GM18507 (cell line): ENCODE measurements at regions not wholly inside any gene's neighbourhood (a gene's known extent, or its start where the extent isn't known, plus 50 kb on each side); places are given as distances from the start of the nearest gene placed in this dataset.

Experiments
- DNase-seq: peaks from one replicate; pipeline ENCODE4 v3.0.0; 2011; ENCODE audit warnings: low read depth; ENCODE audit not compliant: insufficient read length; ENCODE audit errors: extremely low spot score
- FAIRE-seq: peaks from 2 replicates; lab custom pipeline; 2011; peaks lifted over from hg19 to GRCh38; lab: Jason Lieb, UNC

DNA sequence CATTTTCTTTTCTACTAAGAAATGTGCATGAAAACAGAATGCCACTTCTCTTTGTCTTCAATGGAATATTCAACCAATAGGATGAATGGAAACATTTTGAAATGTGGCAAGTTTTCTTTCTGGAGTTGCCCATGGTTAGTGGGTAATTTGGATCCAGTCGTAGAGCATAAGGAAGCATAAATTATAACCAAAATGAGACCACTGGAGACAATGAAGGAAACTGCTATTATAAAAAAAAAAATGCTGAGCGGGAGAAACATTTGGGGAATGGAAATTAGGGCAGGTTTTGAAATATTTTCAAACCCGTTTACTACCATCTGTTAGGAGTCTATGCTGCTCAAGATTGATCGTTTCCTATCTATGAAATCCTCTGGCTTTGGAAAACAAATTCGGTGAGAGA is 182.9 kb upstream of the PRKCQ start:
- no peak for DNase-seq
- FAIRE-seq, result no peak

DNA sequence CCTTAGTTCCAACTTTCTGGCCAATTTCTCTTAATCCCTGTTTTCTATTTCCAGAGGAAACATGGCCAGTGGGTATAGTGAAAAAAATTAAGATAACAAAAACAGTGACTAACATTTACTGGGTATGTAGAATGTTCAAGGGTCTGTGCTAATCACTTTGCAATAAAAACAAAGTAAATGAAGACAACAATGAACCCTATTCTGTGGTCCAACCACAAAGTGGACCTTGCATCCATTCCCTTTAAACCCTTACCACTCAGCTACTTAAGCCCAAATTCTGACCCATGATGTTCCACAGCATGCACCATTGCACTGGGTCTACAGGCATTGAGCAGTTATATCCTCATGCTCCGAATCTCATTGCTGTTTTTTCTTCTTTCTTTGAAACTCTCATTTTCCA is 179.9 kb upstream of the PRKCQ start:
- no peak for FAIRE-seq
- no peak for DNase-seq

DNA sequence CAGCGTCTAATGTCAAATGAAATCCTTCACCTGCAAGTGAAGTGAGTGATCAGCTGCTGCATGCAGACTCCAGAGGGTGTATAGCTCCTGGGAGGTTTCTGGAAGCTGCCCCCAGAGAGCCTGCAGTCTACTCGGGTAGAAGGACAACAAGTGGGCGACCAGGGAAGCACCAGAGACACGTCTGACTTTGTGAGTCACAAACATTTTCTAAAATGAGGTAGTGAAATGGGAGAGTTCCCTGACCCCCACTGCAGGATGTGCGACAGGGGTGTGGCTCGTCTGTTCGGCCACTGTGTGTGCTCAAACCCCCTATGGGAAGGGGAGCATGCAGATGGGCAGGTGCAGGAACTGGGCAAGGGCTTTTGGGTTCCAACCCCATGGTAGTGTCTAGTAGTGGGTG is 177.1 kb upstream of the PRKCQ start:
- no peak for FAIRE-seq

DNA sequence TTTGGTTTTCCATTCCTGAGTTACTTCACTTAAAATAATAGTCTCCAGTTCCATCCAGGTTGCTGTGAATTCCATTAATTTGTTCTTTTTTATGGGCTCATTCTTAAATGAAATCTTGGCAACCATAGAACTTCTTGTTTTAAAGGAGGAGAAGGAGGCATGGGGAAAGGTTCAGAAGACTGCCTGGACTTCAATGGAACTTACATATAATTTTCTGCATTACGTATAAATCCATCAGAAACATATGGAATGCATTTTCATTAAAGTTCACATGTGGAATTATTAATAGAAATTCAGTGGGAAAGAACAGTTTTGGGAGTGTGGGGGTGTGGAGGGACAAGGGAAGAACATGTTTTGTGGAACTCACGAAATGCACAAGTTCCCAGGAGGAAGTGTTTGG is 176.6 kb upstream of the PRKCQ start:
- no peak for DNase-seq
- FAIRE-seq, result no peak

More for the DNA sequence above, 177.1 kb upstream of the PRKCQ start:
- no peak for DNase-seq

DNA sequence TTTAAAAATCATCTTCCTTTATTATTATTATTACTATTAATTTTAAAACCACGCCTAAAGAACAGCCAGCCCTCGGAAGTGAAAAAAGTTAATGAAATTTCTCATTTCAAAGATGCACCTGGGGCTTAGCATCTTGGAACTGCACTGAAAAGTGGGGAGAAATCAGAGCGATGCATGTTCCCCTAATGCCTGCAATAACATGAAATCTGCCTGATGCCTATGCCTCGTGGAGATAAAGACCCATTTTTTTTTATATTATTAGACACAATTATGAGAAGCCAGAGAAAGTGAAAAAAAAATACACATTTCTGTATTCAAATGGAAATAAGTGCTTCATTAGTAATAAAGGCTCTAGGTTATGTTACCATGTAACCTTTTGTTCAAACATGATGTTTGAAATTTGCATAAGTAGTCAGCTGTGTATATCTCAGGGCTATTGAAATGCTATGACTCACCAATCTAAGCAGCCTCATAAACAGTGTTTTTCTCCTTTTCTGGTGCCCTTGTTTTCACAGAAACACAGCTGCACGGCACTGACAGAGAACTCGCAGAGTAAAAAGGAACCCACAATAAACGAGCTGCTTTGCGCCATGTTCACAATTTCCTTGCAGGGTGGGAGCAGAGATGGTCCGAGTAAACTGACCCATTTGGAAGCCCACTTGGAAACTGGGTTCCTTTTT is 175.8 kb upstream of the PRKCQ start:
- FAIRE-seq (no peak), DNase-seq (no peak)

DNA sequence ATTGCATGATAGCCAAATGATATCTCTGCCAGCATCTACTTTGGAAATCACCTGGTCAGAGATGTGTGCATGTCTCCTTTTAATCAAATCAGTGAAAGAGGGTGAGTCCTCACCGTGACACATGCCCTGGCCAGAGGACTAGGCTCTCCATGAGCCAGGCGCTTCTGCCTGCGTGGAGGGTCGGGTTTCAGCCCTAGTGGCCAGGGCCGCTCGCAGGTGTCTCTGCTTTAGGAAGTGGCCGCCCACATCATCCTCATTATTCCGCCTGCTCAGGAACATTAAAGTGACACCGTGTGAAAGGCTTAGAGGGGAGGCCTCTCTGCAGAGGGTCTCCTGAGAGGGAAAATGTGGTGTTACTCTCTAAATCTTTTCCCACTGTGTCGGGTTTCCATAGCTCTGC is 173.6 kb upstream of the PRKCQ start:
- FAIRE-seq (no peak), DNase-seq (no peak)

DNA sequence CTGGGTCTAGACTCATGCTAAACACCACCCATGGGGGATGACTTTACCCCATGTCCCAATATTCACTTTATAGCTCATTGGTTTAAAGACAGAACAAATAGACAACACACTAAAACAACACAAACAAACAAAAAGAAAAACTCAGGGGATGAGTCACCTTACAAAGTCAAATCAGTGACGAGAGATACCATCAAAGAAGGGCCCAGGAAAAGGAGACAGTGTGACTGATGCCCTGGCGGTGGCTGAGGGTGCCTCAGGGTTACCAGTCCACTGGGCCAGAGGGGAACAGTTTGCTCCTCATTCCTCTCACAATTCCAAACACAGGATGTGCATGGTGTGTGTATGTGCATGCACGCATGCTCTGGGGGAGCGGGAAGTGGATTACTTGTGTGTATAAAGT is 171.3 kb upstream of the PRKCQ start:
- DNase-seq (no peak), FAIRE-seq (no peak)

DNA sequence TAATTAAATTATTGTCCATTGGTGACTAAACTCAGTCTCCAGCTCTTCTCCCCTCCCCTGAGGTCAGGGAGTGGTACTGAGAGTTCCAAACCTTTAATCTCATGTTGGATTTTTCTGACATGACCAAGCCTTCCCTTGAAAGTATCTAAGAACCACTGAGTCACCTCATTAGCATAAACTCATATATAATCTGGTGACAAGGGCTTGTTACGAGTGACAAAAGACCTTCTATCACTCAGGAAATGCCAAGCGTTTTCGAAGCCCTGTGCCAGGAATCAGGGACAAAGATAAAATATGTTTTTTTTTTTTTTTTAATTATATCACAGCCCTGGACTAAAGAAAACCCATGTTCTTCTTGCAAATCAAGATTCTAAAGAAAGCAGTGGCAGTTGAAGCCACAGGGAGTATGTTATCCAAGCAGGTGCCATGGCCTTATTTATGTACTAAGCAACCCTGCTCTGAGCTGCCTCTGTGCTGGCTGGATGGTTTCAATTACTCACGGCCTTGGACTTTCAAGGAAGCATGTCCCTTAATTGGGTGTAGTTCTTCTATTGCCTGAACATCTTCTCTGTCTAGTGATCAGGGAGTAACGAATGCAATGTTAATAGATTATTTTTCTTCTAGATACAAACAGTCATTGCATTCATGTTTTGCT is 169.0 kb upstream of the PRKCQ start:
- FAIRE-seq, result no peak

DNA sequence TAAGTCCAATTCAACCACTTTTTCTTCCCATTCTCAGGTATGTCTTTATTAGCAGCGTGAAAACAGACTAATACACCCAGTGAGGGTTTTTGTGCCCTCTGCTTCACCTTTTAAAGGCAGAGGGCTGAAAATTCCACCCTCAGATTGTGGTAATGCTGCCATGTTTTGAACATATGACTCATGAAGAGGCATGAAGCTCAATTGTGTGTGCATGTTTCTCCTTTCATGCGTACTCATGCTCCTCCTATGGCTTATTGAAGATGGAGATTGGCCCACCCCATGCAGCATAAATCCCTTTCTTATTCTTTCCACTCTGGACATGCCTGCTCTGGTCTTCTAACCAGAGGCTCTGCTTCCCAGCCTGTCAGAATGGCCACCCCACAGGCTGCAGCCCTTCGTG is 168.0 kb upstream of the PRKCQ start:
- no peak for DNase-seq
- FAIRE-seq, result no peak

More for the DNA sequence above, 169.0 kb upstream of the PRKCQ start:
- DNase-seq, result no peak

DNA sequence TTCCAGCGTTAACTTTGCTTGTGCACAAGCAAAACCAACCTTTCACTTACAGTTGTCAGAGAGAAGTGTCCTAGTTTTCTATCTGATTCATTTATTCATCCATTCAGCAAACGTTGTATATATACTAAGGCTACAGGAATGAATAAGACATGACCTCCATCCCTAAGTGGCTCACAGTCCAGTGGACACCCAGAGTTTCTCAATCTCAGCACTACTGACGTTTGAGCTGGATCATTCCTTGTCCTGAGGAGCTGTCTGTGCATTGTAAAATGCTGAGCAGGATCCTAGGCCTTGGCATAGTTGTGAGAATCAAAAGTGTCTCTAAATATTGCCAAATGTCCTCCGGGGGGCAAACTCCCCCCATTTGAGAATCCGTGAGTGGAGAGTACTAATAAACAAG is 166.7 kb upstream of the PRKCQ start:
- FAIRE-seq, result no peak
- DNase-seq, result no peak

DNA sequence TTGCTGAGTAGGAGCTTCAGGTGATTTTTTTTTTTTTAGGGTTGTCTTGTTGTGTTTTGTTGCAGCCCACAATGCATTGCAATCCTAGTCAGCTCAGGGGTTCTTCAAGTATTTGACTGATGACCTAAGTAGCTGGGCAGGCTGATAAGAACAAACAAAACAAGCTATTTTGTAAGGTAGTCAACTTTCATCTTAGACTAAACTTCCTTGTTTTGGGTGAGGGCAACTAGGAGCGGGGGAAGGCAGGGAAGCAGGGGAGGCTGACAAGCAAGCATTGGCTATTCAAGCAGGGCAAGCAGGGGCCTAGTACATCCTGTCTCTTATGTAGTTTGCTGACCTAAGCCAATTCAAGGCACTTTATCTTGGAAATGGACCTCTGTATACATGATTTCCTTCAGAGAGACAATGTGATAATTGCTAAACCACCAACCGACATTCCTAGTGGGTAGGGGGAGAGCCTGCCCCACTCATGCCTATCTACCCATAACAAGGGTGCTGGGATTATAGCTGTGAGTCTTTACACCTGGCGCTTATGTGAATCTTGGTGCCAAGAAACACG is 163.3 kb upstream of the PRKCQ start:
- FAIRE-seq, result no peak
- DNase-seq, result no peak

DNA sequence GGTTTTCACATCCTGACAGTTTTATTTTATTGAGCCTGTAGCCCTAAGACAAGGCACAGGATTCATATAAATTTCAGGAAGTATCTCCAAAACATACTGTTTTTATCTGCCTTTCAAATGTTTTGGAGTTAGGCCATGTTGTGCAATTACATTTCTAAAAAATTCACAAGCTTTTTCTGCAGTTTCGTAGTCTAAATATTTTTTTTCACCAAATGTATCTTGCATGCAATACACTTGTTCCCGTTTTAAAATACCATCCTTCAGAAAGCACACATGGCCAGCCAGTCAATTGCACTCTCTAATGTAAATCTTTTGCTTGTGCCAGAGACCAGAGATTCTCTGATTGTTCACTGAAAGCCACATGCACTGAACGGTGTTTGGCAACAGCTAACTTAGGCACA is 161.5 kb upstream of the PRKCQ start:
- DNase-seq, result no peak

DNA sequence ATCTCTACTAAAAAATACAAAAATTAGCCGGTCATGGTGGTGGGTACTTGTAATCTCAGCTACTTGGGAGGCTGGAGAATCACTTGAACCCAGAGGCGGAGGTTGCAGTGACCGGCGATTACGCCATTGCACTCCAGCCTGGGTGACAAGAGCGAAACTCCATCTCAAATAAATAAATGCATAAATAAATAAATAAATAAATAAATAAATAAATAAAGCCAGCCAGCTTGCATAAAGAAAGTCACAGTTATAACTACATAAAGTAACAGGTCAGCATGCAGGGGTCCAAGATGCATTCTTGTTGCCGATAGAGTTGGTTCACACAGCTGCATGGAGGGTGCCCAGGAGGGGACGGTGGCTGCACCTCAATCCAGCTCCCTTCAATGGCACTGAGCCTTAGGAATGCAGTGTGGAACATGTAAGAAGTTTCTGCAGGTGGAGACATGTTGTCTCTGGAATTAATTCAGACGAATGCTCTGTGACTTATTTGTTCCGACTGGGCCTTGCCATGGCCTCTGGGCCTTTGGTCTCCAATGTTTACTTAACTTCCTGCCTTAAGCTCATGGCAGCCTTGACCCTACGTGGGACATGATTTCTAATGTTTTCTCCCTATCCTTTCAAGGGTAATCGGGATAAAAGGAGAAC is 159.6 kb upstream of the PRKCQ start:
- FAIRE-seq (no peak), DNase-seq (no peak)

More for the DNA sequence above, 161.5 kb upstream of the PRKCQ start:
- FAIRE-seq, result no peak

DNA sequence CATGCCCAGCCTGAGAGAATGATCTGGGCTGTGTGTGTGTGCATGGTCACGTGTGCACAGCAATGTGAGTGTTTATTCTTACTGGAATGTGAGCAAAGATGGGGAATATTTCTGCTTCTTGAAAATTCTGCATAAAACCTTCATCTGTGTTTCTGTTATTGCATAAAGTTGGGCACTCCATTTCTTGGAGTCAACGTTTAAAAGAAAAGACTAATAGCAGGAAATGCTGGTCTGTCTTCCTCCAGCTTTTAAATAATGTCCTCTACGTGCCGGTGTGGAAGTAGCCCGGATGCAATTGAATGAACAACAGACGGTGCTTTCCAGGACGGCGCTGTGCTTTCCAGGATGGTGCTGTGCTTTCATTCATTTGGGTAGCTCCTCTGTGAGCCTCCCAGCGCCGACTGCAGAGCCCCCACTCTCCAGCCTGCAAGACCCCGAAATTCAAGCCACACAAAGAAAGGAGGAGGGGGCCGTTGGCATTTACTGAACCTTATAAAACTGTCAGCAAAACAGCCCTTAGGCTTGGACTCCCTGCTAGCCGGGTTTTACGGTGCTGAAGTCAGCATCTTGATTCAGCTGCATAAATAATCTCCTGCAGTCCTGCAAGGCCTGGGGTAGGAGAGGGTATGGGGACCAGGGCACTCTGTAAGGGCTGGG is 158.2 kb upstream of the PRKCQ start:
- DNase-seq (no peak), FAIRE-seq (no peak)

DNA sequence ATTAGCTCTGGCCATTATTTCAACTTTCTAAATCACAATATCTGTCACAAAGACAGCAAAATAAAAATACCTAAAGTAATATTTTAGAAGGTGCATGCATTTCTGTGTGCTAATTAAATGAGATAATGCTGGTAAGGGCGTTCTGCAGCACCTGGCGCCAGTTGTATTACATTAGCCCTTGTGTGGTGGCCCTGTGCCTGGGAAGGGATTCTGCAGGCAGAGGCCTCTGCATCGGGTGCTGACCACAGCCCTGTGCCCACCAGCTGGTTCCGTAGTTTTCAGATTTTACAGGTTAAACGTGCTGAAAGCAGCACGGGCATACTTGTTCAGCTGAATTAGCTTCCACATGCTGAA is 157.7 kb upstream of the PRKCQ start:
- no peak for FAIRE-seq
- no peak for DNase-seq

DNA sequence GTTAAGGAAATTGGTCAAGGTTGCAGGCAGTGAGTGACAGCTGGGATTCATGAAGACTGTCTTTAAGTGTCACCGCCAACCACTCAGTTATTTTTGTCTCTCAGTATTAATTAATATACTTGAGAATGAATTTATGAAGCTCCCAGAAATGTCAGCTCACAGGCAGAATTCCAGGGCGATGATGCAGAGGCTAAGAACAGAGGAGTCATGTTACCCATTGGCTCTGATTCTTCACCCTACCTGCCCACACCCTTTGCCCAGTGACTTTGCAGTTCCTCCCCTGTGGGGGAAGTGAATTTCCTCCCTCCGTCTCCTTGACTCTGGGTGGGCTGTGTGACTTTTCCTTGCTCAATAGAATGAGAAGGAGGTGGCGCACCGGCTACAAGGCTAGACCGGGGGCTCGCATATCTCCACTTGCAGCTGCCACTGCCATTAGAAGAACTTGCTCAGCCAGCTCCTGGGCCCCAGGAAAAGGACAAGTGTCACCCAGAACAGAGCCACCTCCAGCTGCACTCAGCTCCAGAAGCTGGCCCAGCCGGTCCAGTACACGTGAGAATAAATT is 157.1 kb upstream of the PRKCQ start:
- no peak for FAIRE-seq
- DNase-seq, result no peak

DNA sequence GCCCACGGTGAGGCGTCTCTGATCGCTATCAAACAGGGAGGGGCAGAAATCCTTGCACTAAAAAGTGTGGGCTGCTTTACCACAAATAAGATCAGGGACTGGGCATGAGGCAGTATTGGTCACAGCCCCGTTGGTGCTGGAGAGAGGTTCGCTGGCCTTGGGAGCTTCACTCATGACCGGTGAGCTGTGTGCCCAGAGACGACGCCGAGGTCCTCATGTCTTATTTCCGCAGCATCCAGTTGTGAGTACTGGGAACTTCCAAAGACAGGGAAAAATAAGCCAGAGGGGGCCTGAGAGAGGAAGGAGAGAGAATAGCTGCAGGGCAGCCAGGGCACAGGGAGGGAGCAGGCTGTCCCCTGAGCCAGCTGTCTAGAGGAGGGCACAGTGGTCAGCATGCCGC is 154.2 kb upstream of the PRKCQ start:
- FAIRE-seq, result no peak
- DNase-seq, result no peak

DNA sequence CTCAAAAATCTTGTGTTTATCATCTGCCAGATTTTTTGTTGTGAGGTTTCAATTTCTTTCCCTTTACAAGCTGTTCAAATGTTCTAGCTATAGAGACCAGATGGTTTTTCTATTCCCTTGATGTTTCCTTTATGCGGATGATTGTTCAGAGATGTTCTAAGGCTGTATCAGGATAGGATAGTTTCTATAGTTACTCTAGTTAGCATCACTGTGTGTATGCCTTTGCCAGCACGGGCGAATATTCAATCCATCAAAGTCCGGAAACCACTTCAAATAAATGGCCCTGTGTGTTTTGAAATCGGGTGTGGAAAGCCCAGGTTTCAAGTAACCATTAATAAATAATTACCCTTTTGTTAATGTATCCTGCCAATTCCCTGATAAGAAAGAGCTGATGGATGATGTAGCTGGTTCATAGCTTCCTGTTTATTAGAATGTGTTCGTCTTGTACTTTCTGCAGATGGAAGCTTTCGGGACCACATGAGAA is 149.8 kb upstream of the PRKCQ start:
- FAIRE-seq, result no peak
- no peak for DNase-seq

DNA sequence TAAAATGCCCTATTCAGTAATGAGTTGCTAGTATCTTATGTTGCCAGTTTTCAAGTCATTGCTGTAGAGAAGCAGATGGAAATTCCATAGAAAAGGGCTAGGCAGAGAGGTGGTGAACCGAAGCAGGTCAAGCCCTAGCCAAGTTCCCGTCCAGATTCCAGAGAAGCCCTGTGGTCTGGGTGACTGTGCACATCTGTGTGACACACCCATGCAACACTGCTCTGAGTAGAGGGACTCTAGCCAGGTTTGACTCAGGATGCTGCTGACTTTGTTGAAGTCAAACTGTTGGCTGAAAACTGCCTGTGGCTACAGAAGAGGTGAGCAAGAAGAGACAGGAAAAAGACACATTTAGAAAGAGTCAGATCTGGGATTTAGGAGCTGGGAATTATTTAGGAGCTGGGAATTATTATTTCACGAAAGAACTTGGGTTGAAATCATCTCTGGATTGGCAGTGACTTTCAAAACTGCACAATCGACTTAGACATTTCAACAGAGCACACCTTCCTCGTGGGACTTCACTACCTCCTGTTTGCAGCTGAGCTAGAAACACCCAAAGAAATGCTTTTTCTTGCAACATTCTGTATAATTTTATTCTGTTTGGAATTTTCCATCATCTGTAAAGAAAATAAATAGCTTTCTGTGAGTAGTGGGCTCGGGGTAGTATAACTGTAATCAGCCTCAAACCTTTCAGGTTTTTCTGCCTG is 149.1 kb upstream of the PRKCQ start:
- DNase-seq, result no peak
- FAIRE-seq, result no peak
